Dedifferentiated amniotic fluid mesenchymal stem cell (primary cell): ENCODE measurements at regions not wholly inside any gene's neighbourhood (a gene's known extent, or its start where the extent isn't known, plus 50 kb on each side); places are given as distances from the start of the nearest gene placed in this dataset.
A peak's percentile ranks its signal among the peaks of the same experiment; 100 is the strongest.
"Not testable (repeated sequence)": the region's sequence is repeated elsewhere in the genome, so short reads cannot be mapped to it uniquely, and the experiment has no call there.

Experiments
- DNase-seq: peaks from one replicate; pipeline ENCODE4 v3.0.0-alpha.2; 2016; ENCODE audit errors: extremely low spot score

- DNase-seq, result no peak
Observed at GRCh38 chrX:40853004-40853815, 117.9 kb upstream of the MED14 start.

GRCh38 chrX:40853816-40854123 lies 118.4 kb upstream of the MED14 start:
- no peak for DNase-seq

GRCh38 chrX:40854242-40854641 lies 118.9 kb upstream of the MED14 start:
- DNase-seq, result no peak

GRCh38 chrX:40855411-40855810 lies 120.1 kb upstream of the MED14 start:
- peak; percentile 20 for DNase-seq

GRCh38 chrX:40855932-40856515 lies 120.7 kb upstream of the MED14 start:
- DNase-seq, result no peak

GRCh38 chrX:40861952-40862554 lies 126.7 kb upstream of the MED14 start:
- DNase-seq, result not testable (repeated sequence)

GRCh38 chrX:40863260-40863659 lies 127.9 kb upstream of the MED14 start:
- not testable (repeated sequence) for DNase-seq

- no peak for DNase-seq
Observed at GRCh38 chrX:40863671-40864070, 128.3 kb upstream of the MED14 start.

- DNase-seq, result peak; percentile 31
Observed at GRCh38 chrX:40864972-40865371, 129.6 kb upstream of the MED14 start.

GRCh38 chrX:40866893-40867292 lies 131.6 kb upstream of the MED14 start:
- no peak for DNase-seq

GRCh38 chrX:40867352-40867751 lies 132.0 kb upstream of the MED14 start:
- DNase-seq, result no peak

GRCh38 chrX:40868868-40869267 lies 133.5 kb upstream of the MED14 start:
- DNase-seq, result no peak

- DNase-seq, result not testable (repeated sequence)
Observed at GRCh38 chrX:40870982-40871381, 135.6 kb upstream of the MED14 start.

GRCh38 chrX:40871385-40872082 lies 136.2 kb upstream of the MED14 start:
- DNase-seq, result no peak

GRCh38 chrX:40872351-40872750 lies 137.0 kb upstream of the MED14 start:
- DNase-seq, result no peak

- no peak for DNase-seq
Observed at GRCh38 chrX:40875476-40875875, 140.1 kb upstream of the MED14 start.

GRCh38 chrX:40877887-40878286 lies 142.5 kb upstream of the MED14 start:
- DNase-seq, result no peak

- DNase-seq, result no peak
Observed at GRCh38 chrX:40878766-40879165, 143.4 kb upstream of the MED14 start.

GRCh38 chrX:40879172-40879571 lies 143.8 kb upstream of the MED14 start:
- DNase-seq, result not testable (repeated sequence)

GRCh38 chrX:40880712-40881111 lies 145.4 kb upstream of the MED14 start:
- no peak for DNase-seq

- DNase-seq, result no peak
Observed at GRCh38 chrX:40883021-40883619, 147.8 kb upstream of the MED14 start.

- DNase-seq, result no peak
Observed at GRCh38 chrX:40885989-40886388, 150.6 kb upstream of the MED14 start.
